Loucy (cell line): ENCODE measurements at regions not wholly inside any gene's neighbourhood (a gene's known extent, or its start where the extent isn't known, plus 50 kb on each side); places are given as distances from the start of the nearest gene placed in this dataset.

Source experiments
- H2AFZ ChIP-seq: fragments of 200-600 bp; sonication (generic); 2 replicates; pipeline ENCODE4 v1.6.0; 2016; ENCODE audit warnings: antibody characterized with exemption, mild to moderate bottlenecking, low read length, moderate library complexity
- H3F3A ChIP-seq: fragments of 200-600 bp; 2 replicates; pipeline ENCODE4 v1.6.0; 2016; ENCODE audit warnings: antibody characterized with exemption, low read depth, mild to moderate bottlenecking
- H3K27me3 ChIP-seq: fragments of 200-600 bp; sonication (generic); 2 replicates; pipeline ENCODE4 v1.6.1; 2014; ENCODE audit warnings: low read length, mild to moderate bottlenecking; ENCODE audit not compliant: insufficient read depth, poor library complexity, severe bottlenecking
- H3K36me3 ChIP-seq: fragments of 200-600 bp; sonication (generic); 2 replicates; pipeline ENCODE4 v1.6.1; 2016; ENCODE audit warnings: low read length; ENCODE audit not compliant: insufficient read depth
- H3K4me1 ChIP-seq: fragments of 200-600 bp; sonication (generic); 2 replicates; pipeline ENCODE4 v1.5.1; 2014; ENCODE audit warnings: low read length, mild to moderate bottlenecking; ENCODE audit not compliant: insufficient read depth, poor library complexity, severe bottlenecking
- H3K4me2 ChIP-seq: fragments of 200-600 bp; sonication (generic); 2 replicates; pipeline ENCODE4 v1.6.0; 2014; ENCODE audit warnings: antibody characterized with exemption, low read length, low read depth, mild to moderate bottlenecking; ENCODE audit not compliant: poor library complexity, severe bottlenecking
- H3K4me3 ChIP-seq: fragments of 200-600 bp; sonication (generic); 2 replicates; pipeline ENCODE4 v1.5.1; 2014; ENCODE audit warnings: low read length, mild to moderate bottlenecking, mixed read lengths; ENCODE audit not compliant: poor library complexity, severe bottlenecking
- H3K79me2 ChIP-seq: fragments of 200-600 bp; sonication (generic); 2 replicates; pipeline ENCODE4 v1.6.1; 2014; ENCODE audit warnings: low read length; ENCODE audit not compliant: insufficient read depth
- H3K9ac ChIP-seq: fragments of 200-600 bp; sonication (generic); 2 replicates; pipeline ENCODE4 v1.6.0; 2014; ENCODE audit warnings: mild to moderate bottlenecking, low read depth, low read length, moderate library complexity; ENCODE audit not compliant: poor library complexity, severe bottlenecking
- H3K9me2 ChIP-seq: fragments of 200-600 bp; sonication (generic); replicated peaks from 2 replicates; pipeline ENCODE4 v1.6.1; 2016; ENCODE audit warnings: low read depth, low read length, mixed read lengths
- H3K9me3 ChIP-seq: fragments of 200-600 bp; sonication (generic); 2 replicates; pipeline ENCODE4 v1.6.1; 2014; ENCODE audit warnings: mild to moderate bottlenecking, antibody characterized with exemption, low read length, low read depth; ENCODE audit not compliant: insufficient read depth
- H4K20me1 ChIP-seq: fragments of 200-600 bp; sonication (generic); 2 replicates; pipeline ENCODE4 v1.6.0; 2014; ENCODE audit warnings: antibody characterized with exemption, low read length, mild to moderate bottlenecking; ENCODE audit not compliant: insufficient read depth, poor library complexity, severe bottlenecking
- EZH2phosphoT487 ChIP-seq: fragments of 200-600 bp; IDR thresholded peaks from 2 replicates; pipeline ENCODE4 v1.6.1; 2018; ENCODE audit warnings: antibody characterized with exemption, mild to moderate bottlenecking, moderate library complexity, borderline replicate concordance
- TF ChIP-seq, protein P1 (sequence below): fragments of 200-600 bp; sonication (generic); conservative IDR thresholded peaks from 2 replicates; pipeline ENCODE4 v1.5.1; 2014; ENCODE audit warnings: mild to moderate bottlenecking, antibody characterized with exemption, low read length

DNA sequence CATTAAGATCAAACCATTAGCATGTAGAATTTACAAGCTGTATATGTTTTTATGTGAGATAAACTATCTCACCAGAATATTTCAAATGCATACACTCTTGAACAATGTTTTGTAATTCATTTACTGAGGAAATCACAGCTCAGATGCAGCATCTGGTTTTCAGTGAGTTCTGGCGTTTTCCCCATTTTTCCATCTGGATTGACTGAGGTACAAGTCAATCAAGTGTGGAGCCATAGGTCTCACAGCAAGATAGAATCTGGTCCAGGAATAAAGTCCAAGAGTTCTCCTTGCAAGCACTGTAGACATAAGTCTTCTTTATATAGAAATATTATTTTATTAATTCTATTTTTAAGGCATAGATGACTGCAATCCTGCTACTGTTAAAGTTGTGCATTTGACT lies 219.3 kb downstream of the ZBBX start:
- Histone ChIP-seq H3K9me3 (no peaks in the 10 kb centered on the region), H3K9me2 (no peaks in the 10 kb centered on the region), H3K79me2 (no peaks in the 10 kb centered on the region), H2AFZ (no peak overlapping the region), H3K9ac (no peak overlapping the region), H3K27me3 (no peaks in the 10 kb centered on the region), H3F3A (no peaks in the 10 kb centered on the region), H3K4me3 (no peak overlapping the region), H3K36me3 (no peaks in the 10 kb centered on the region), H4K20me1 (no peaks in the 10 kb centered on the region), H3K4me2 (no peak overlapping the region), H3K4me1 (no peaks in the 10 kb centered on the region)
- TF ChIP-seq, protein P1, sequence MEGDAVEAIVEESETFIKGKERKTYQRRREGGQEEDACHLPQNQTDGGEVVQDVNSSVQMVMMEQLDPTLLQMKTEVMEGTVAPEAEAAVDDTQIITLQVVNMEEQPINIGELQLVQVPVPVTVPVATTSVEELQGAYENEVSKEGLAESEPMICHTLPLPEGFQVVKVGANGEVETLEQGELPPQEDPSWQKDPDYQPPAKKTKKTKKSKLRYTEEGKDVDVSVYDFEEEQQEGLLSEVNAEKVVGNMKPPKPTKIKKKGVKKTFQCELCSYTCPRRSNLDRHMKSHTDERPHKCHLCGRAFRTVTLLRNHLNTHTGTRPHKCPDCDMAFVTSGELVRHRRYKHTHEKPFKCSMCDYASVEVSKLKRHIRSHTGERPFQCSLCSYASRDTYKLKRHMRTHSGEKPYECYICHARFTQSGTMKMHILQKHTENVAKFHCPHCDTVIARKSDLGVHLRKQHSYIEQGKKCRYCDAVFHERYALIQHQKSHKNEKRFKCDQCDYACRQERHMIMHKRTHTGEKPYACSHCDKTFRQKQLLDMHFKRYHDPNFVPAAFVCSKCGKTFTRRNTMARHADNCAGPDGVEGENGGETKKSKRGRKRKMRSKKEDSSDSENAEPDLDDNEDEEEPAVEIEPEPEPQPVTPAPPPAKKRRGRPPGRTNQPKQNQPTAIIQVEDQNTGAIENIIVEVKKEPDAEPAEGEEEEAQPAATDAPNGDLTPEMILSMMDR: no peak
- TF ChIP-seq EZH2phosphoT487: no peak

DNA sequence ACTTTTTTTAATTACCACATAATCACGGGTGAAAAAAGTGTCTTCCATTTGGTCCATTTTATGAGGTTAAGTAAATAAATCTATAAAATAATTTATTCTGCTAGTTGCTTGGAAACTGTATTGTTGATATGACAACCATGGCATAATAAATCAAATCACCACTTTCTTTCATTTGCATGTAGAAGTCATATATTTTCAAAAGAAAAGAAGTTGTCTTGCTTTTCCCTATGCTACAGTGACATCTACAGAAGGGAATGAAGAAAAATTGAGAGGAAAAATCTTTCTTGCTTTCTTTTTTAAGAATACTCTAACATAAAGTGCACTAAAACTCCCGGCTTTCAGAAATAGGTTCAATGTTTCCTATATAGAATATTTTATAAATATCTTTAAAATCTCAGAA lies 228.5 kb downstream of the ZBBX start:
- Histone ChIP-seq H3K9me2 (no peaks in the 10 kb centered on the region), H3K4me3 (no peak overlapping the region), H3F3A (no peaks in the 10 kb centered on the region), H3K36me3 (no peaks in the 10 kb centered on the region), H3K4me1 (no peaks in the 10 kb centered on the region), H2AFZ (no peak overlapping the region), H3K79me2 (no peaks in the 10 kb centered on the region), H3K4me2 (no peak overlapping the region), H3K9ac (no peak overlapping the region), H3K9me3 (no peaks in the 10 kb centered on the region), H4K20me1 (no peaks in the 10 kb centered on the region), H3K27me3 (no peaks in the 10 kb centered on the region)
- TF ChIP-seq EZH2phosphoT487: no peak

DNA sequence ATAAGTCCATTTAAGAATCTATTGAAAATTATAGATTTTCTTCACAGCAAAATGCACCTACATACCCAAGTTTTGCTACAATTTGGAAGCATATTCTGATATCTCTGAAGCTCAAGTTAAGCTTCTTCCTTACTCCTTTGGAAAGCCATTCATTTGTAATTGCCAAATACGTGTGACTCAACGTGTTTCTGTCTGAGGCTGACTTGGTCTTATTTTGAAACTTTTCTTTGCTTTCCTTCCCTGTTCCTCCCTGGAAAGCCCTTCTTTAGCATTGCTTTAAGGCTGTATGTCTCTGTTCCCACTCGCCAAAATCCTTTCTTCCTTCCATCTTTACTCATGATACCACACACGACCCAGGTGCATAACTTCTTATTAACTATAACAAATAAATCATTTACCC lies 232.0 kb downstream of the ZBBX start:
- no peaks in the 10 kb centered on the region for H3K36me3 ChIP-seq
- no peak overlapping the region for H3K9ac ChIP-seq
- no peaks in the 10 kb centered on the region for H3K4me1 ChIP-seq
- no peak overlapping the region for H2AFZ ChIP-seq
- H3K4me3 ChIP-seq: no peak overlapping the region
- TF ChIP-seq, protein P1: no peak
- no peak for TF ChIP-seq EZH2phosphoT487
- H3K9me3 ChIP-seq: no peaks in the 10 kb centered on the region
- H4K20me1 ChIP-seq: no peaks in the 10 kb centered on the region
- H3K27me3 ChIP-seq: no peaks in the 10 kb centered on the region
- no peaks in the 10 kb centered on the region for H3F3A ChIP-seq
- H3K79me2 ChIP-seq: no peaks in the 10 kb centered on the region
- H3K9me2 ChIP-seq: no peaks in the 10 kb centered on the region
- H3K4me2 ChIP-seq: no peak overlapping the region

DNA sequence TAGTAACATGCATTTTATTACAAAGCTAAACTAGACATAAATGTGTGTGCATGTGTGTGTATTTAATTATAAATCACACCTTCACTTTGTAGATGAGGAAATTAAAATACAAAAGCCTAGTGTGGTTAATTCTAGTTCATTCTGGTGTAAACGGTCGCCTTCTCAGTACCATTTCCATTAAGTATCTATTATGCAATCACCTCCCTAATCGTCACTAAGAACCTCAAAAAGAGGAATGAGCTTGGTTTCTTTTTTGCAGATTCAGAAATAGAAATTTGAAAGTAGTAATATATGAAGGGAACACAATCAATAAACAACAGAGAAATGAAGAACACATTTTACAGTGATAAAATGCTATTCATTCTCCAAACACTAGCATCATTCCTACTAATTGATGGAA lies 233.2 kb downstream of the ZBBX start:
- no peaks in the 10 kb centered on the region for H4K20me1 ChIP-seq
- TF ChIP-seq, protein P1: no peak
- no peak for TF ChIP-seq EZH2phosphoT487
- no peaks in the 10 kb centered on the region for H3K27me3 ChIP-seq
- no peaks in the 10 kb centered on the region for H3K9me3 ChIP-seq
- no peak overlapping the region for H3K4me3 ChIP-seq
- H2AFZ ChIP-seq: no peak overlapping the region
- H3K36me3 ChIP-seq: no peaks in the 10 kb centered on the region
- no peaks in the 10 kb centered on the region for H3F3A ChIP-seq
- H3K79me2 ChIP-seq: no peaks in the 10 kb centered on the region
- no peak overlapping the region for H3K9ac ChIP-seq
- H3K4me1 ChIP-seq: no peaks in the 10 kb centered on the region
- H3K4me2 ChIP-seq: no peak overlapping the region
- no peaks in the 10 kb centered on the region for H3K9me2 ChIP-seq
